ENCODE measurements at regions not wholly inside any gene's neighbourhood (a gene's known extent, or its start where the extent isn't known, plus 50 kb on each side); places are given as distances from the start of the nearest gene placed in this dataset.
"Not testable (repeated sequence)": the region's sequence is repeated elsewhere in the genome, so short reads cannot be mapped to it uniquely, and the experiment has no call there.

DNA sequence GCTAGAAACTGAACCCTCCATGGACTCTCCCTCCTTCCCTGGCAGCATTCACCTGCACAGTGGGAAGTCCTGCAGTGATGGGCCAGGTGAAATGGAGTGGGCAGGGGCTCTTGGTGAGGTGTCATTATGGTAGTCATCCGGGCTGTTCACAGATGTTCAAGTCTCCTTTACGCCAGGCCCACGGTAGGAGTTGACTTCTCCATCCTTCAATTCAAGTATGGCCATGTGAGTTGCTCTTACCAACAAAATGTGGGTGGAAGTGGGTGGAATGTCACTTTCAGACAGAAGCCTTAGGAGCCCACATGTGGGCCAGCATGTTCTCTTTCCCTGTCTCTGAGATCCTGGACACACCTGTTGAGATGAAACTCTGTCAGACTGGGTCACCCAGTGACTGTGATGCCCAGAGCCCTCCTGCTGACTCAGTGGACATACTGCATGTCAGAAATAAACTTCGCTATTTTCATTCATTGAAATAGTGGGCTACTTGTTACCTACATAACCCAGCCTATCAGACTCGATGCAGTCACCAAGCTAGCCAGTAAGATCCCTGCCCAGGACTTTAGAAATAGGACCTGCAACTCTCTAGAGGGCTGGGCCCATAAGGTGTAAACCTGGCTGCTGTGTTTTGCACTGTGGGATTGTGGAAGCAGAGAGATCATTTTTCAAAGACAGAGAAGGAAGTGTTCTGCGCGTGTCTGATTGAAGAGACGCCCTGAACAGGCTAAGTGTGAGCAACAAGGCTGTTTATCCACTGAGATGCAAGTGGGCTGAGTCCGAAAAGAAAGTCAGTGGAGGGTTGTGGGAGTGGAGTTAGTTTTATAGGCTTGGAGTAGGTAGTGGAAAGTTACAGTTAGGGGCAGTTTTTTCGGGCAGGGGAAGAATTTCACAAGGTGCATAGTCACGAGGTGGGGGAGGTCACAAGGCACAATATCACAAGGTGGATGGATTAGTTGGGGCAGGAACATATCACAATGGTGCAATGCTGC, 174.4 kb downstream of the TRIM43 start:
- not testable (repeated sequence) for ATAC-seq

DNA sequence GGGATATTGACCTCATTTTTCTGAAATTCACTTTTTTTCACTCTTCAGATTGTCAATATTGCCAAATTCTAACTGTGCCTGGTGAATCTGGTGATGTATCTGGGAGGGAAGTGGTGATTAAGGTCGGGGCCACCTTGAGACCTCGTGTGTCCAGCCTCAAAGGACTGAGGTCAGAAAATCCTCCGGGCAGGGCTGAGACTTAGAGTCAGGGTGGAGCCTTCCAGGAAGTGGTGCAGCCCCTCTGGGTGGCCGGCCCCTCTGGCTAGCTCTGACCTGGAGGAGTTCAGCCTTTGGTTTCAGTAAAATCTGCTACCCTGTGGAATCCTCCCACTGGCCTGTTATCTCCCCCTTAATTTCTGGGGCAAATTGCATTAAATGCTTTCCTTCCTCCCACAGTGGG, 175.7 kb downstream of the TRIM43 start:
- not testable (repeated sequence) for DNase-seq, ATAC-seq

More for the DNA sequence above, 174.4 kb downstream of the TRIM43 start:
- DNase-seq = not testable (repeated sequence)

DNA sequence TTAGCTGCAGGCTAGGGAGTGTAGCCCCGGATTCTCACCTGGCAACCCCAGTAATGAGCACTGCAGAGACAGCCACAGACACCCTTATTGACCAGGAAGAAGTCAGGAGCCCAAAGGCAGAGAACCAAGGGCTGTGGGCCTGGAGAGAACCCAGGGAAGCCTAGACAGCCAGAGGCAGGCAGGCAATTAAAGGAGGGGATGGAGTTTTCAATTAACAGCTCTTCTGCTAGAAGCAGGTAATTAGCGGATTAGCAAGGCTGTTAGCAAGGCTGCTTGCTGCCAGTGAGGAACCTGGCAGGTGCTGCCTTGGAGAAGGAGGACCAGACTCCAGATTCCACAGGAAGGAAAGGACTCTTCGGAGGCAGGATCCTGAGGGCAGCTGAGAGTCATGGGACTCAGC, 176.1 kb downstream of the TRIM43 start:
- ATAC-seq, DNase-seq: not testable (repeated sequence)

DNA sequence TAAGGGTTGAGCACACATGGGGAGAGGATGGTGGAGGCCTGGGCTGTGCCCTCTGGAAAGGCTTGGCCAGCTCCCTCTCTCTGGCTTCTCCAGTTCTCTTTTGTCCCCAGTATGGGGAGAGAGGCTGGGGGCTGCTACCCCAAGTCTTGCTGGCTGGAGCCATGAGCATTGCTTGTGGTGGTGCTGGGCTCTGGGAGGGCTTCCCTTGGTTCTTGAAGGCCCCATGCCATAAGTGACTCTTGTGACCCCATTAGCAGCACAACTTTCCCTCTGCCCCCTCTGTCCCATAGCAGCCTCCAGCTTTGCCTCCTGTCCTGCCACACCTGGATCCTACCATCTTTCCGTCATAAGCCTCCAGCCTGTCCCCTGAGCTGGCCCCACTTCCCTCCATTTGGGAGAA, 177.5 kb downstream of the TRIM43 start:
- ATAC-seq, DNase-seq: not testable (repeated sequence)

DNA sequence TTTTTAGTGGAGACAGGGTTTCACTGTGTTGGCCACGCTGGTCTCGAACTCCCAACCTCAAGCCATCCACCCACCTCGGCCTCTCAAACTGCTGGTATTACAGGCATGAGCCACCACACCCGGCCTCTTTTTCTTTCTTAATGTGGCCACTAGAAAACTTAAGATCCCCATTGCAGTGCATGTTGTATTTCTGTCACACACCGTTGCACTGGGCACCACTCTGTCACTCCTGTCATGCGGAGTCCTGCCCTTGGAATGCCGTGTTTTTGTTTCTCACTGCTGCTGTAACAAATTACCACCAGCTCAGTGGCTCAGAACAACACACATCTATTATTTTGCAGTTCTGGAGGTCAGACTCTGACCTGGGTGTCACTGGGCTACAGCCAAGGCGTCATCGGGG, 178.9 kb downstream of the TRIM43 start:
- not testable (repeated sequence) for ATAC-seq, DNase-seq

DNA sequence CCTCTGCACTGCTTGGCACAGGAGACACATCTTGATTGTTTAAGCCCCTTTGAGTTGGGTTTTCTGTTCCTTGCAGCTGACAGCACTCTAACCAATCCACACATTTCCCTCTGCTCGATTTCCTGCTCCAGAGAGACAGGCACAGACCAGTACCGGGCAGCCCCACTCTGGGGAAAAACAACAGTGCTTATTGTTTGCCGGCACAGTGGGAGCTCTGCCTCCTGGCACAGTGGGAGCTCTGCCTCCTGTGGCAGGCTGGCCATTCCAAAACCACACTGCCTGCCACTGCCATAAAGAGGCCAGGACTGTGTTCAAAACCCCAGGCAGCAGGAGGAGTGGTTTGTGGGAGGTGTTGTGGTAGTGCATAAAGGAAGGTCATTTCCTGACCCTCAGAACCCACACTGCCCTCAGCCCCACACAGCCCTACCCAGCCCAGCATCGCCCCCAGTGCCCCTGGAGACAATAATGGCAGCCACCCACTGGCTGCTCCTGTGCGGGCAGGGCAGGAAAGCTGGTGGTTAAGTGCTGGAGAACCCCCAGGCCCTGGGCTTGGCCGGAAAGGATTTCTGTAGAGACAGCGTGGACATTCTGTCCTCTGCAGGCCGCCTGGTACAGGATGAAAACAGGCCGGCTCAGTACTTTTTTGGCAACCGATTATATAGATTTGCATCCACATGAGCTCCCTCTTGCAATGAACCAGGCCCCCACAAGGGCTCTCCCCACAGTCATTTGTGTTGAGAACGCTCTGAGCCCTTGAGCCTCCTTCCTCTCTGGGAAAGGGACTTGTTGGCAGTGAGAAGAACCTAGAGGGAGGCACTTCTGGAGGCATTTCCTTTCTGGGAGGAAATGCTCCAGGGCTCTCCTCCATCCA, 182.8 kb downstream of the TRIM43 start:
- not testable (repeated sequence) for ATAC-seq, DNase-seq

DNA sequence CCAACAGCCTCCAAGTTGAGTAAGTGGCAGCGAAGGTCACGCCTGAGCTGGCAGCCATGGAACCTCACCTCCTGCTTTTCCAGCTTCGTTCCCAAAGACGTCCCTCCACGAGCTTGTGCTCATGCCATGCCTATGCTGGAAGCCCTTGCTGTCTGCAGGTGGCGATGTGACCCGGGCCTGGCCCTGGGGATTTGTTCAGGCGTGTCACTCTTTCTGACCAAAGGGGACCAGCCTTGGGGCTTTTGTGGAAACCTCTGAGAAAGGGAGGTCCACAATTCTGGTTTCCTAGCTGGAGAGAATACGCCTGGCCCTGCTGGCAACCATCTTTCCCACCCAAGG, 183.4 kb downstream of the TRIM43 start:
- ATAC-seq, DNase-seq: not testable (repeated sequence)
